GM12878 (cell line): ENCODE measurements at regions not wholly inside any gene's neighbourhood (a gene's known extent, or its start where the extent isn't known, plus 50 kb on each side); places are given as distances from the start of the nearest gene placed in this dataset.

ENCODE experiments used
- ATAC-seq: fragments of 200-7000 bp; cut with Tn5 transposase; 3 replicates; pipeline ENCODE4 v1.9.1; 2020; ENCODE audit warnings: mild to moderate bottlenecking, moderate library complexity
- BruUV-seq: library from RNA; stranded (reverse); fragments of 400-500 nt; replicated peaks from 2 replicates; lab custom pipeline; 2021; lab: Mats Ljungman, UMichigan
- CTCF ChIA-PET: fragments of 300-600 bp; sonication (Branson Sonifier 250); formaldehyde crosslinking; extraction: SDS; loops from one replicate; lab custom pipeline; 2021; ENCODE audit warnings: inconsistent platforms; lab: Yijun Ruan, JAX
- POLR2A ChIA-PET: fragments of 350-600 bp; formaldehyde crosslinking; extraction: SDS; loops from one replicate; lab custom pipeline; 2021; ENCODE audit warnings: inconsistent platforms; lab: Charles Lee
- RAD21 ChIA-PET: fragments of 300-600 bp; sonication (Branson Sonifier 250); formaldehyde crosslinking; loops from one replicate; lab custom pipeline; 2023; ENCODE audit warnings: antibody characterized with exemption; ENCODE audit not compliant: unreplicated experiment; lab: Charles Lee
- SMC1A ChIA-PET: fragments of 300-600 bp; sonication (Branson Sonifier 250); formaldehyde crosslinking; loops from one replicate; lab custom pipeline; 2023; ENCODE audit not compliant: unreplicated experiment, uncharacterized antibody; lab: Charles Lee
- DNase-seq: peaks from one replicate; pipeline ENCODE4 v3.0.0-alpha.2; 2011; ENCODE audit warnings: low read depth, low spot score
- FAIRE-seq: peaks from 3 replicates; lab custom pipeline; 2011; peaks lifted over from hg19 to GRCh38; lab: Jason Lieb, UNC
- H2AFZ ChIP-seq: 2 replicates; pipeline ENCODE4 v1.6.0; 2011; ENCODE audit warnings: low read depth, low read length, control low read depth; ENCODE audit not compliant: control insufficient read depth
- H3K27ac ChIP-seq: 2 replicates; pipeline ENCODE4 v1.5.1; 2011; ENCODE audit warnings: control low read depth; ENCODE audit not compliant: control insufficient read depth, insufficient read depth
- H3K27me3 ChIP-seq, 2 experiments: replicated peaks in 1 of 2; 2 replicates each; pipeline versions ENCODE4 v1.6.0 to v1.6.1; 2011; ENCODE audit warnings: low read length in 1 of 2; ENCODE audit not compliant: control insufficient read depth in 2 of 2, insufficient read depth in 2 of 2
- H3K36me3 ChIP-seq, 2 experiments: 2 replicates each; pipeline ENCODE4 v1.5.1; 2011; ENCODE audit warnings: low read length in 1 of 2; ENCODE audit not compliant: control insufficient read depth in 2 of 2, insufficient read depth in 2 of 2
- H3K4me1 ChIP-seq: 2 replicates; pipeline ENCODE4 v1.6.1; 2011; ENCODE audit warnings: mild to moderate bottlenecking, low read length, moderate library complexity, mixed read lengths; ENCODE audit not compliant: control insufficient read depth, insufficient read depth
- H3K4me2 ChIP-seq: 2 replicates; pipeline ENCODE4 v1.6.0; 2011; ENCODE audit warnings: control low read depth; ENCODE audit not compliant: control insufficient read depth, insufficient read depth
- H3K4me3 ChIP-seq: fragments of 200-600 bp; sonication (generic); 2 replicates; pipeline ENCODE4 v1.5.1; 2016
- H3K79me2 ChIP-seq: 2 replicates; pipeline ENCODE4 v1.6.0; 2011; ENCODE audit warnings: low read length; ENCODE audit not compliant: control insufficient read depth, insufficient read depth
- H3K9ac ChIP-seq: 2 replicates; pipeline ENCODE4 v1.8.0; 2011; ENCODE audit warnings: low read length, control low read depth, mixed read lengths; ENCODE audit not compliant: control insufficient read depth, insufficient read depth
- H3K9me3 ChIP-seq: replicated peaks from 3 replicates; pipeline ENCODE4 v1.5.1; 2011; ENCODE audit warnings: mild to moderate bottlenecking, low read length; ENCODE audit not compliant: control insufficient read depth, insufficient read depth
- H4K20me1 ChIP-seq: 2 replicates; pipeline ENCODE4 v1.6.0; 2011; ENCODE audit not compliant: control insufficient read depth, insufficient read depth
- IKZF1 ChIP-seq: fragments of 450-650 bp; conservative IDR thresholded peaks from 2 replicates; pipeline ENCODE4 v1.6.1; 2017; ENCODE audit warnings: antibody characterized with exemption, mild to moderate bottlenecking
- LARP7 ChIP-seq: fragments of 450-650 bp; IDR thresholded peaks from 2 replicates; pipeline ENCODE4 v1.6.1; 2017; ENCODE audit warnings: mild to moderate bottlenecking
- NFYB ChIP-seq: IDR thresholded peaks from 2 replicates; pipeline ENCODE4 v1.6.1; 2011; ENCODE audit warnings: low read depth, mild to moderate bottlenecking, low read length, improper control_type of control experiment, moderate library complexity; ENCODE audit not compliant: insufficient read depth
- PKNOX1 ChIP-seq: fragments of 450-650 bp; IDR thresholded peaks from 2 replicates; pipeline ENCODE4 v1.6.1; 2016; ENCODE audit warnings: mild to moderate bottlenecking
- RBBP5 ChIP-seq: fragments of 200-600 bp; sonication (generic); conservative IDR thresholded peaks from 2 replicates; pipeline ENCODE4 v1.6.1; 2016
- RCOR1 ChIP-seq: conservative IDR thresholded peaks from 2 replicates; pipeline ENCODE4 v1.6.1; 2012; ENCODE audit warnings: low read depth, low read length, improper control_type of control experiment
- SIN3A ChIP-seq: IDR thresholded peaks from 2 replicates; pipeline ENCODE4 v1.6.1; 2012; ENCODE audit warnings: low read depth, low read length, improper control_type of control experiment
- SMAD1 ChIP-seq: fragments of 450-650 bp; IDR thresholded peaks from 2 replicates; pipeline ENCODE4 v1.6.1; 2018; ENCODE audit warnings: mild to moderate bottlenecking, low read depth; ENCODE audit not compliant: partially characterized antibody
- SMAD5 ChIP-seq: IDR thresholded peaks from 2 replicates; pipeline ENCODE4 v1.6.1; 2016; ENCODE audit warnings: antibody characterized with exemption, low read depth
- SREBF2 ChIP-seq: IDR thresholded peaks from 2 replicates; pipeline ENCODE4 v1.6.1; 2012; ENCODE audit warnings: mild to moderate bottlenecking, low read length
- TCF7 ChIP-seq: IDR thresholded peaks from 2 replicates; pipeline ENCODE4 v1.6.1; 2014; ENCODE audit warnings: antibody characterized with exemption, borderline replicate concordance
- WRNIP1 ChIP-seq: IDR thresholded peaks from 2 replicates; pipeline ENCODE4 v1.6.1; 2011; ENCODE audit warnings: low read depth, low read length, improper control_type of control experiment, borderline replicate concordance
- ZBTB40 ChIP-seq: fragments of 450-650 bp; IDR thresholded peaks from 2 replicates; pipeline ENCODE4 v1.6.1; 2016; ENCODE audit warnings: mild to moderate bottlenecking, moderate library complexity, borderline replicate concordance
- WGBS: methylation state at CpG from one replicate; pipeline ENCODE4 v1.1.6; 2016; ENCODE audit warnings: low lambda C conversion rate; ENCODE audit not compliant: insufficient replicate concordance, insufficient coverage; ENCODE audit errors: missing lambda C conversion rate; 5-methylcytosine and 5-hydroxymethylcytosine counted together
- in situ Hi-C: fragments of 300-500 bp; cut with MboI; formaldehyde crosslinking; loops from 9 replicates; pipeline ENCODE4 v1.14.3; 2018; ENCODE audit warnings: mixed read lengths
- intact Hi-C: fragments of 100-400 bp; cut with micrococcal nuclease; formaldehyde crosslinking; loops from one replicate; pipeline ENCODE4 v1.14.2; 2022; ENCODE audit not compliant: unreplicated experiment

GRCh38 chr2:21412944-21413443 is 289.2 kb downstream of the TDRD15 start:
- BruUV-seq = no TSS peak
- Histone ChIP-seq H3K36me3 (no peaks in the 10 kb centered on the region), H4K20me1 (no peaks in the 10 kb centered on the region), H2AFZ (no peak overlapping the region), H3K27me3 (no peaks in the 10 kb centered on the region), H3K9ac (no peak overlapping the region), H3K27ac (no peak overlapping the region), H3K9me3 (no peaks in the 10 kb centered on the region), H3K79me2 (no peaks in the 10 kb centered on the region), H3K4me1 (no peaks in the 10 kb centered on the region), H3K4me2 (no peak overlapping the region), H3K4me3 (no peak overlapping the region)
- ChIA-PET SMC1A (no interaction called here), POLR2A (no interaction called here), RAD21 (no interaction called here), CTCF (interaction anchor here (0.6 to 1.8 kb wide), 2 partner anchors 9 to 20 kb away, joined by 3 to 4 read pairs; no protein-coding TSS in a partner anchor)
- intact Hi-C loops (no loop called here), in situ Hi-C loops (no loop called here)
- FAIRE-seq = no peak
- DNase-seq = no peak
- WGBS = 2% methylated on average over 4 of the region's 4 CpGs
- no peak for ATAC-seq
- TF ChIP-seq ZBTB40 (no peak), WRNIP1 (no peak)

GRCh38 chr2:21415234-21415633 is 291.5 kb downstream of the TDRD15 start:
- ChIA-PET CTCF (no interaction called here), RAD21 (no interaction called here), SMC1A (no interaction called here), POLR2A (no interaction called here)
- Histone ChIP-seq H3K9ac (no peak overlapping the region), H3K9me3 (no peaks in the 10 kb centered on the region), H4K20me1 (no peaks in the 10 kb centered on the region), H2AFZ (no peak overlapping the region), H3K4me1 (no peaks in the 10 kb centered on the region), H3K36me3 (no peaks in the 10 kb centered on the region), H3K79me2 (no peaks in the 10 kb centered on the region), H3K4me2 (no peak overlapping the region), H3K27me3 (no peaks in the 10 kb centered on the region), H3K27ac (no peak overlapping the region), H3K4me3 (no peak overlapping the region)
- WGBS = 2% methylated on average over 3 of the region's 3 CpGs
- DNase-seq (no peak), ATAC-seq (0 out of 3 replicates have a peak, but pooled peaks have one; percentile 38), FAIRE-seq (no peak)
- intact Hi-C loops (no loop called here), in situ Hi-C loops (no loop called here)
- no TSS peak for BruUV-seq
- TF ChIP-seq SREBF2 = no peak
- TF ChIP-seq SIN3A = no peak
- no peak for TF ChIP-seq NFYB
- no peak for TF ChIP-seq SMAD1
- no peak for TF ChIP-seq TCF7
- no peak for TF ChIP-seq IKZF1
- no peak for TF ChIP-seq RBBP5
- no peak for TF ChIP-seq RCOR1
- TF ChIP-seq PKNOX1 = no peak
- no peak for TF ChIP-seq SMAD5
- no peak for TF ChIP-seq LARP7
